ENCODE measurements at regions not wholly inside any gene's neighbourhood (a gene's known extent, or its start where the extent isn't known, plus 50 kb on each side); places are given as distances from the start of the nearest gene placed in this dataset.

- H3K9me3 ChIP-seq (replicated peaks) = peaks cover 9% of the 10 kb centered on the region
- no peak for DNase-seq
- no peak for TF ChIP-seq CTCF (IDR thresholded peaks at IDR 0.05; ENCODE audit: borderline replicate concordance)
- H3K4me3 ChIP-seq = no peak overlapping the region
- peaks cover 6% of the 10 kb centered on the region for H3K4me1 ChIP-seq
- intact Hi-C loops (cut with micrococcal nuclease) = no loop called here
- H3K27ac ChIP-seq (replicated peaks) = no peak overlapping the region
- no peaks in the 10 kb centered on the region for H3K36me3 ChIP-seq
- peaks cover 9% of the 10 kb centered on the region for H3K27me3 ChIP-seq (ENCODE audit: low read depth)
Measured at GRCh38 chr11:69209421-69210309, 53.9 kb downstream of the SMIM38 start.

- no peak overlapping the region for H3K27ac ChIP-seq (replicated peaks)
- no peak overlapping the region for H3K4me3 ChIP-seq
- no peaks in the 10 kb centered on the region for H3K36me3 ChIP-seq
- intact Hi-C loops (cut with micrococcal nuclease) = no loop called here
- no peak for TF ChIP-seq CTCF (IDR thresholded peaks at IDR 0.05; ENCODE audit: borderline replicate concordance)
- peaks cover 9% of the 10 kb centered on the region for H3K27me3 ChIP-seq (ENCODE audit: low read depth)
- DNase-seq = no peak
- peaks cover 6% of the 10 kb centered on the region for H3K4me1 ChIP-seq
- peaks cover 9% of the 10 kb centered on the region for H3K9me3 ChIP-seq (replicated peaks)
Measured at GRCh38 chr11:69210310-69211035, 54.7 kb downstream of the SMIM38 start.

- Histone ChIP-seq H3K4me1 (peaks cover 6% of the 10 kb centered on the region), H3K4me3 (no peak overlapping the region), H3K36me3 (no peaks in the 10 kb centered on the region), H3K27ac (replicated peaks) (no peak overlapping the region), H3K27me3 (ENCODE audit: low read depth) (peaks cover 9% of the 10 kb centered on the region), H3K9me3 (replicated peaks) (peaks cover 9% of the 10 kb centered on the region)
- intact Hi-C loops (cut with micrococcal nuclease) = no loop called here
- no peak for DNase-seq
- TF ChIP-seq CTCF (IDR thresholded peaks at IDR 0.05; ENCODE audit: borderline replicate concordance) = no peak
Measured at GRCh38 chr11:69211540-69211919, 55.8 kb downstream of the SMIM38 start.

GRCh38 chr11:69211920-69212797 lies 56.4 kb downstream of the SMIM38 start:
- Histone ChIP-seq H3K4me3 (no peak overlapping the region), H3K27ac (replicated peaks) (no peak overlapping the region), H3K4me1 (peaks cover 6% of the 10 kb centered on the region), H3K27me3 (ENCODE audit: low read depth) (peaks cover 9% of the 10 kb centered on the region), H3K36me3 (no peaks in the 10 kb centered on the region), H3K9me3 (replicated peaks) (peaks cover 9% of the 10 kb centered on the region)
- peak; percentile 50 for TF ChIP-seq CTCF (IDR thresholded peaks at IDR 0.05; ENCODE audit: borderline replicate concordance)
- no peak for DNase-seq
- intact Hi-C loops (cut with micrococcal nuclease) = no loop called here

- intact Hi-C loops (cut with micrococcal nuclease) = no loop called here
- Histone ChIP-seq H3K27ac (replicated peaks) (no peak overlapping the region), H3K4me1 (peaks cover 9% of the 10 kb centered on the region), H3K27me3 (ENCODE audit: low read depth) (peaks cover 9% of the 10 kb centered on the region), H3K9me3 (replicated peaks) (peaks cover 8% of the 10 kb centered on the region), H3K4me3 (no peak overlapping the region), H3K36me3 (no peaks in the 10 kb centered on the region)
- no peak for DNase-seq
- TF ChIP-seq CTCF (IDR thresholded peaks at IDR 0.05; ENCODE audit: borderline replicate concordance) = no peak
Measured at GRCh38 chr11:69212798-69213110, 57.0 kb downstream of the SMIM38 start.

Measured in left ventricle myocardium inferior (tissue), 1 donor.